GM19455 (cell line): ENCODE measurements at regions not wholly inside any gene's neighbourhood (a gene's known extent, or its start where the extent isn't known, plus 50 kb on each side); places are given as distances from the start of the nearest gene placed in this dataset.
"Not testable (repeated sequence)": the region's sequence is repeated elsewhere in the genome, so short reads cannot be mapped to it uniquely, and the experiment has no call there.

ENCODE experiments used
- ATAC-seq: cut with Tn5 transposase; IDR thresholded peaks from one replicate; pipeline ENCODE4 v1.9.1; 2021; ENCODE audit not compliant: unreplicated experiment

- no peak for ATAC-seq
These were observed 540.3 kb upstream of the CADM1 start for GRCh38 chr11:116044520-116044919.

GRCh38 chr11:116043857-116044256, 539.6 kb upstream of the CADM1 start:
- no peak for ATAC-seq

GRCh38 chr11:116043059-116043458, 538.8 kb upstream of the CADM1 start:
- not testable (repeated sequence) for ATAC-seq

- no peak for ATAC-seq
These were observed 537.9 kb upstream of the CADM1 start for GRCh38 chr11:116042146-116042545.

- ATAC-seq: no peak
These were observed 533.6 kb upstream of the CADM1 start for GRCh38 chr11:116037861-116038260.

GRCh38 chr11:116035977-116036376, 531.8 kb upstream of the CADM1 start:
- no peak for ATAC-seq

- ATAC-seq: no peak
These were observed 529.8 kb upstream of the CADM1 start for GRCh38 chr11:116033931-116034553.

GRCh38 chr11:116030697-116031331, 526.6 kb upstream of the CADM1 start:
- no peak for ATAC-seq

GRCh38 chr11:116028506-116028905, 524.3 kb upstream of the CADM1 start:
- not testable (repeated sequence) for ATAC-seq

- ATAC-seq: no peak
These were observed 495.2 kb upstream of the CADM1 start for GRCh38 chr11:115999437-115999836.

- ATAC-seq: no peak
These were observed 492.6 kb upstream of the CADM1 start for GRCh38 chr11:115996808-115997188.

GRCh38 chr11:115996125-115996807, 492.1 kb upstream of the CADM1 start:
- peak; percentile 99 for ATAC-seq

GRCh38 chr11:115993590-115993989, 489.4 kb upstream of the CADM1 start:
- no peak for ATAC-seq

- ATAC-seq: no peak
These were observed 485.8 kb upstream of the CADM1 start for GRCh38 chr11:115990004-115990447.

GRCh38 chr11:115985896-115986295, 481.7 kb upstream of the CADM1 start:
- no peak for ATAC-seq

GRCh38 chr11:115984228-115984627, 480.0 kb upstream of the CADM1 start:
- ATAC-seq: no peak

GRCh38 chr11:115982666-115983065, 478.5 kb upstream of the CADM1 start:
- no peak for ATAC-seq

GRCh38 chr11:115981814-115982471, 477.7 kb upstream of the CADM1 start:
- no peak for ATAC-seq

- no peak for ATAC-seq
These were observed 476.9 kb upstream of the CADM1 start for GRCh38 chr11:115981104-115981481.

GRCh38 chr11:115980337-115981103, 476.3 kb upstream of the CADM1 start:
- ATAC-seq: no peak

- no peak for ATAC-seq
These were observed 470.5 kb upstream of the CADM1 start for GRCh38 chr11:115974703-115975102.
